OCI-LY3 (cell line): ENCODE measurements at regions not wholly inside any gene's neighbourhood (a gene's known extent, or its start where the extent isn't known, plus 50 kb on each side); places are given as distances from the start of the nearest gene placed in this dataset.
A peak's percentile ranks its signal among the peaks of the same experiment; 100 is the strongest.

Experiments
- H2AFZ ChIP-seq: fragments of 200-600, 300-600 bp; shearing (Covaris generic); 2 replicates; pipeline ENCODE4 v1.6.0; 2014; ENCODE audit warnings: antibody characterized with exemption, low read depth, low read length
- H3K27ac ChIP-seq: fragments of 200-600, 300-600 bp; sonication (generic); 2 replicates; pipeline ENCODE4 v1.5.1; 2014; ENCODE audit warnings: mild to moderate bottlenecking, low read length, moderate library complexity, mixed read lengths
- H3K27me3 ChIP-seq: fragments of 200-600, 300-600 bp; sonication (generic); 2 replicates; pipeline ENCODE4 v1.6.1; 2014; ENCODE audit warnings: low read depth, low read length, mixed read lengths
- H3K36me3 ChIP-seq: fragments of 200-600, 300-600 bp; sonication (generic); replicated peaks from 2 replicates; pipeline ENCODE3; 2014; ENCODE audit warnings: low read depth, low read length, mixed read lengths
- H3K4me1 ChIP-seq: fragments of 300-600, 200-600 bp; sonication (generic); 2 replicates; pipeline ENCODE4 v1.6.1; 2014; ENCODE audit warnings: low read length, mixed read lengths
- H3K4me2 ChIP-seq: fragments of 200-600, 300-600 bp; sonication (generic); 2 replicates; pipeline ENCODE4 v1.6.1; 2014; ENCODE audit warnings: low read length, mixed read lengths
- H3K4me3 ChIP-seq: fragments of 300-600, 200-600 bp; sonication (generic); 2 replicates; pipeline ENCODE4 v1.5.1; 2014; ENCODE audit warnings: antibody characterized with exemption, mild to moderate bottlenecking, low read length, moderate library complexity
- H3K79me2 ChIP-seq: fragments of 300-600, 200-600 bp; shearing (Covaris generic); 2 replicates; pipeline ENCODE4 v1.6.1; 2014; ENCODE audit warnings: mild to moderate bottlenecking, low read length, mixed read lengths
- H3K9ac ChIP-seq: fragments of 300-600, 200-600 bp; shearing (Covaris generic); 2 replicates; pipeline ENCODE4 v1.6.0; 2014; ENCODE audit warnings: mild to moderate bottlenecking, low read length, moderate library complexity
- H3K9me3 ChIP-seq: fragments of 200-600, 300-600 bp; shearing (Covaris generic); 2 replicates; pipeline ENCODE4 v1.6.1; 2014; ENCODE audit warnings: low read length, mixed read lengths; ENCODE audit not compliant: insufficient read depth
- H4K20me1 ChIP-seq: fragments of 200-600, 300-600 bp; sonication (generic); 2 replicates; pipeline ENCODE4 v1.6.1; 2016; ENCODE audit warnings: low read length, mixed read lengths; ENCODE audit not compliant: insufficient read depth
- EZH2phosphoT487 ChIP-seq: fragments of 200-600 bp; shearing (Covaris generic); IDR thresholded peaks from 2 replicates; pipeline ENCODE4 v1.6.1; 2018; ENCODE audit warnings: antibody characterized with exemption, mixed run types, low read depth
- TF ChIP-seq, protein P1 (sequence below): fragments of 200-600, 300-600 bp; sonication (generic); IDR thresholded peaks from 2 replicates; pipeline ENCODE4 v1.5.1; 2014; ENCODE audit warnings: antibody characterized with exemption, low read length, low read depth

DNA sequence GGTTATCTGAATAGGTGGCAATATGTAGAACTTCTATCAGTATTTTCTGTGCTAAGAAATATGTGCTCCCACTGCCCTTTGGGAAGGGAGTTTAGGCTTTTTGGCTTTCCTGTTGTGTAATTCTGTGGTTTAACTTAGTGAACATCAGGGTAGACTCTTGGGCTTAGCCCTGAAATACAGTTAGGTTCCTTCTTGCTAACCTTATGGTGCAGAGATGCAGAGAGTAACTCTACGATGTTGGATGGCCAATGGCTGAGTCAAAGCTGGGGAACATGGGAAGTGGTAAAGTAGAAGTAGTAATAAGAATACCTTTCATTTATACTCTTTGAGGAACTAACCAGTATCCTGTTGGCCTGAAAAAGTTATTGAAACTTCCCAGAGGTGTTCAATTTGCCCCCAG, 80.8 kb upstream of the IL12A start:
- H2AFZ ChIP-seq, result no peak overlapping the region
- H3K9ac ChIP-seq, result no peak overlapping the region; the same call in 1 of the 2 replicates
- no peaks in the 10 kb centered on the region for H3K79me2 ChIP-seq
- H3K27me3 ChIP-seq, result no peaks in the 10 kb centered on the region
- no peaks in the 10 kb centered on the region for H3K9me3 ChIP-seq
- H3K4me2 ChIP-seq, result peak overlapping the region; percentile 45
- H3K4me3 ChIP-seq, result no peak overlapping the region
- H3K36me3 ChIP-seq, result no peaks in the 10 kb centered on the region
- TF ChIP-seq, protein P1, sequence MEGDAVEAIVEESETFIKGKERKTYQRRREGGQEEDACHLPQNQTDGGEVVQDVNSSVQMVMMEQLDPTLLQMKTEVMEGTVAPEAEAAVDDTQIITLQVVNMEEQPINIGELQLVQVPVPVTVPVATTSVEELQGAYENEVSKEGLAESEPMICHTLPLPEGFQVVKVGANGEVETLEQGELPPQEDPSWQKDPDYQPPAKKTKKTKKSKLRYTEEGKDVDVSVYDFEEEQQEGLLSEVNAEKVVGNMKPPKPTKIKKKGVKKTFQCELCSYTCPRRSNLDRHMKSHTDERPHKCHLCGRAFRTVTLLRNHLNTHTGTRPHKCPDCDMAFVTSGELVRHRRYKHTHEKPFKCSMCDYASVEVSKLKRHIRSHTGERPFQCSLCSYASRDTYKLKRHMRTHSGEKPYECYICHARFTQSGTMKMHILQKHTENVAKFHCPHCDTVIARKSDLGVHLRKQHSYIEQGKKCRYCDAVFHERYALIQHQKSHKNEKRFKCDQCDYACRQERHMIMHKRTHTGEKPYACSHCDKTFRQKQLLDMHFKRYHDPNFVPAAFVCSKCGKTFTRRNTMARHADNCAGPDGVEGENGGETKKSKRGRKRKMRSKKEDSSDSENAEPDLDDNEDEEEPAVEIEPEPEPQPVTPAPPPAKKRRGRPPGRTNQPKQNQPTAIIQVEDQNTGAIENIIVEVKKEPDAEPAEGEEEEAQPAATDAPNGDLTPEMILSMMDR, result no peak
- TF ChIP-seq EZH2phosphoT487, result no peak
- peaks cover 63% of the 10 kb centered on the region for H3K4me1 ChIP-seq
- peak overlapping the region; percentile 29; the same call in 1 of the 2 replicates for H3K27ac ChIP-seq
- no peaks in the 10 kb centered on the region for H4K20me1 ChIP-seq

DNA sequence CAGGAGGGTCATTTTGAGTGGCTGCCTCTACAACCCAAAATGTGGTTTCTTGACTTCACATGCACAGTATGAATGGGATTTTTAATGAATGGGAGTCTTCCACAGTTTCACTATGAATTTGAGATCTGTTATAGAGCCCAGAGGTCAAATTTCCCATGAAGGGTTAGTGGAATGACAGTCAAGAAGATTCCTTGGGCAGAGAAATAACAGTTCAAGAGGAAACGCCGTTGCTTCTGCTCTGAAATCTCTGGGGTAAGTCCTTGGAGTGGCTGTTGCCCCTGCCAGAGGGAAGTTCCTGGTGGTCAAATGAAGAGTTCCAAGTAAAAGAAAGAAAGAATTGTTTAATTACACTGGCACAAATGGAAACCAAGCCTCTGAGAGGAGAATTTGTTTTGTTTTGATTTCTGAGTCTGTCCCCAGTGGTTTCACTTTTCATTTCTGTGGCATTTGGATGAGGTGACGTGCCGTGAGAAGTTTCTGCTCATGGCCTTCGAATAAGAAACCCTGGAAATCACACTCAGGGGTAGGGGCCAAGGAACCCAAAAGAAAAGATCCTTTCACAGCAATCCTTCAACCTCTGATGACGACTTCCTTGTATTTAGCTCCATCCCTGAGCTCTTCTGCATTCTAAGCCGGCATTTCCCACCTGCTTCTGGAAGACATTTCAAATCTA, 77.5 kb upstream of the IL12A start:
- Histone ChIP-seq H3K36me3 (no peaks in the 10 kb centered on the region), H2AFZ (peak overlapping the region; percentile 85), H3K9me3 (no peaks in the 10 kb centered on the region), H3K27ac (peak overlapping the region; percentile 12; the same call in 1 of the 2 replicates), H3K4me3 (peak overlapping the region; percentile 65), H3K79me2 (no peaks in the 10 kb centered on the region), H3K27me3 (no peaks in the 10 kb centered on the region), H3K4me1 (peaks cover 41% of the 10 kb centered on the region), H3K9ac (peak overlapping the region; percentile 56), H4K20me1 (no peaks in the 10 kb centered on the region), H3K4me2 (peak overlapping the region; percentile 74)
- no peak for TF ChIP-seq EZH2phosphoT487
- TF ChIP-seq, protein P1, result peak; percentile 20

GRCh38 chr3:159911664-159912037, 77.0 kb upstream of the IL12A start:
- H3K4me1 ChIP-seq, result peaks cover 41% of the 10 kb centered on the region
- no peaks in the 10 kb centered on the region for H3K27me3 ChIP-seq
- TF ChIP-seq, protein P1, result no peak
- no peak for TF ChIP-seq EZH2phosphoT487
- H3K36me3 ChIP-seq, result no peaks in the 10 kb centered on the region
- H4K20me1 ChIP-seq, result no peaks in the 10 kb centered on the region
- peak overlapping the region; percentile 56; the same call in 1 of the 2 replicates for H3K9ac ChIP-seq
- H3K4me3 ChIP-seq, result peak overlapping the region; percentile 65
- H3K4me2 ChIP-seq, result peak overlapping the region; percentile 74
- no peaks in the 10 kb centered on the region for H3K9me3 ChIP-seq
- H3K27ac ChIP-seq, result no peak overlapping the region
- no peaks in the 10 kb centered on the region for H3K79me2 ChIP-seq
- peak overlapping the region; percentile 85 for H2AFZ ChIP-seq

- TF ChIP-seq, protein P1, result no peak
- TF ChIP-seq EZH2phosphoT487, result no peak
- Histone ChIP-seq H3K4me1 (peaks cover 32% of the 10 kb centered on the region), H3K27ac (no peak overlapping the region), H2AFZ (no peak overlapping the region), H3K4me3 (no peak overlapping the region), H3K9ac (no peak overlapping the region), H3K9me3 (no peaks in the 10 kb centered on the region), H4K20me1 (no peaks in the 10 kb centered on the region), H3K4me2 (no peak overlapping the region), H3K27me3 (no peaks in the 10 kb centered on the region), H3K79me2 (no peaks in the 10 kb centered on the region), H3K36me3 (no peaks in the 10 kb centered on the region)
These were observed 74.8 kb upstream of the IL12A start for GRCh38 chr3:159913712-159914414.
